ENCODE measurements at regions not wholly inside any gene's neighbourhood (a gene's known extent, or its start where the extent isn't known, plus 50 kb on each side); places are given as distances from the start of the nearest gene placed in this dataset.

GRCh38 chr2:123419976-123420375 lies 605.1 kb upstream of the CNTNAP5 start:
- no peak for ATAC-seq
- H3K36me3 Mint-ChIP-seq (ENCODE audit: low read depth), result no peaks in the 10 kb centered on the region

GRCh38 chr2:123434546-123435395 lies 590.3 kb upstream of the CNTNAP5 start:
- Histone ChIP-seq H3K79me2 (replicated peaks; ENCODE audit: insufficient read depth) (no peaks in the 10 kb centered on the region), H3K4me2 (no peak overlapping the region), H4K20me1 (replicated peaks; ENCODE audit: insufficient read depth) (no peaks in the 10 kb centered on the region), H3K4me3 (no peak overlapping the region), H3K27ac (ENCODE audit: low read depth) (no peak overlapping the region), H3K4me1 (ENCODE audit: insufficient read depth) (no peaks in the 10 kb centered on the region), H3K9me2 (ENCODE audit: insufficient read depth) (peaks cover 6% of the 10 kb centered on the region; the same call in 1 of the 2 replicates), H3K27me3 (ENCODE audit: insufficient read depth) (no peaks in the 10 kb centered on the region), H2AFZ (no peak overlapping the region), H3F3A (replicated peaks; ENCODE audit: low read depth) (no peaks in the 10 kb centered on the region), H3K36me3 (ENCODE audit: insufficient read depth) (no peaks in the 10 kb centered on the region)
- no peaks in the 10 kb centered on the region for H3K4me1 Mint-ChIP-seq
- H3K36me3 Mint-ChIP-seq (ENCODE audit: low read depth), result no peaks in the 10 kb centered on the region
- ATAC-seq, result no peak
- no peak for TF ChIP-seq JUNB (IDR thresholded peaks at IDR 0.05; ENCODE audit: unreplicated experiment)
- TF ChIP-seq STAT1 (IDR thresholded peaks at IDR 0.05; ENCODE audit: unreplicated experiment), result no peak
- TF ChIP-seq ETS1 (IDR thresholded peaks at IDR 0.05), result no peak
- H3K9me3 Mint-ChIP-seq, result no peaks in the 10 kb centered on the region
- H3K27me3 Mint-ChIP-seq (ENCODE audit: insufficient read depth, low read depth, poor library complexity), result peaks cover 2% of the 10 kb centered on the region
- no peak overlapping the region for H3K4me3 Mint-ChIP-seq
- no peak overlapping the region for H3K27ac Mint-ChIP-seq
- no peak for DNase-seq (ENCODE audit: low spot score)

More at GRCh38 chr2:123419976-123420375, 605.1 kb upstream of the CNTNAP5 start:
- Histone ChIP-seq H3K4me3 (no peak overlapping the region), H2AFZ (no peak overlapping the region), H3K36me3 (ENCODE audit: insufficient read depth) (no peaks in the 10 kb centered on the region), H3K27me3 (ENCODE audit: insufficient read depth) (no peaks in the 10 kb centered on the region), H3K9me2 (ENCODE audit: insufficient read depth) (no peaks in the 10 kb centered on the region), H3K4me2 (no peak overlapping the region), H4K20me1 (replicated peaks; ENCODE audit: insufficient read depth) (no peaks in the 10 kb centered on the region), H3F3A (replicated peaks; ENCODE audit: low read depth) (no peaks in the 10 kb centered on the region), H3K4me1 (ENCODE audit: insufficient read depth) (no peaks in the 10 kb centered on the region), H3K79me2 (replicated peaks; ENCODE audit: insufficient read depth) (no peaks in the 10 kb centered on the region), H3K27ac (ENCODE audit: low read depth) (no peak overlapping the region)
- Mint-ChIP-seq H3K27ac (no peak overlapping the region), H3K27me3 (ENCODE audit: insufficient read depth, low read depth, poor library complexity) (peaks cover 1% of the 10 kb centered on the region), H3K9me3 (peaks cover 3% of the 10 kb centered on the region; the same call in 1 of the 3 replicates), H3K4me3 (no peak overlapping the region), H3K4me1 (no peaks in the 10 kb centered on the region)
- TF ChIP-seq JUNB (IDR thresholded peaks at IDR 0.05; ENCODE audit: unreplicated experiment) (no peak), EZH2phosphoT487 (IDR thresholded peaks at IDR 0.05; ENCODE audit: unreplicated experiment) (no peak), EZH2 (IDR thresholded peaks at IDR 0.05; ENCODE audit: low read depth, unreplicated experiment) (no peak), ZNF114 (CRISPR knock-in tag; IDR thresholded peaks at IDR 0.05) (no peak), NANOG (IDR thresholded peaks at IDR 0.05; ENCODE audit: borderline replicate concordance) (no peak), POLR2AphosphoS5 (IDR thresholded peaks at IDR 0.05; ENCODE audit: low read depth) (no peak)
- DNase-seq (ENCODE audit: low spot score), result no peak

- H3K9me3 Mint-ChIP-seq, result peaks cover under 1% of the 10 kb centered on the region; the same call in 2 of the 3 replicates
- peaks cover 9% of the 10 kb centered on the region; the same call in 1 of the 2 replicates for H3K9me2 ChIP-seq (ENCODE audit: insufficient read depth)
- no peak overlapping the region for H3K4me3 Mint-ChIP-seq
- no peaks in the 10 kb centered on the region for H3K36me3 Mint-ChIP-seq (ENCODE audit: low read depth)
- no peaks in the 10 kb centered on the region for H4K20me1 ChIP-seq (replicated peaks; ENCODE audit: insufficient read depth)
- no peaks in the 10 kb centered on the region for H3K79me2 ChIP-seq (replicated peaks; ENCODE audit: insufficient read depth)
- ATAC-seq, result no peak
- no peaks in the 10 kb centered on the region for H3K27me3 ChIP-seq (ENCODE audit: insufficient read depth)
- no peak overlapping the region for H2AFZ ChIP-seq
- H3K36me3 ChIP-seq (ENCODE audit: insufficient read depth), result no peaks in the 10 kb centered on the region
- no peak overlapping the region for H3K27ac Mint-ChIP-seq
- no peak overlapping the region for H3K4me2 ChIP-seq
- H3K27me3 Mint-ChIP-seq (ENCODE audit: insufficient read depth, low read depth, poor library complexity), result peaks cover 2% of the 10 kb centered on the region
- no peak overlapping the region for H3K27ac ChIP-seq (ENCODE audit: low read depth)
- TF ChIP-seq JUNB (IDR thresholded peaks at IDR 0.05; ENCODE audit: unreplicated experiment) (no peak), ETS1 (IDR thresholded peaks at IDR 0.05) (no peak)
- no peak overlapping the region for H3K4me3 ChIP-seq
- H3K4me1 ChIP-seq (ENCODE audit: insufficient read depth), result no peaks in the 10 kb centered on the region
- no peaks in the 10 kb centered on the region for H3F3A ChIP-seq (replicated peaks; ENCODE audit: low read depth)
- no peak for DNase-seq (ENCODE audit: low spot score)
- no peaks in the 10 kb centered on the region for H3K4me1 Mint-ChIP-seq
Measured at GRCh38 chr2:123438251-123438650, 586.8 kb upstream of the CNTNAP5 start.

Data from GM23338 (cell line).